ENCODE measurements at regions not wholly inside any gene's neighbourhood (a gene's known extent, or its start where the extent isn't known, plus 50 kb on each side); places are given as distances from the start of the nearest gene placed in this dataset.

DNA sequence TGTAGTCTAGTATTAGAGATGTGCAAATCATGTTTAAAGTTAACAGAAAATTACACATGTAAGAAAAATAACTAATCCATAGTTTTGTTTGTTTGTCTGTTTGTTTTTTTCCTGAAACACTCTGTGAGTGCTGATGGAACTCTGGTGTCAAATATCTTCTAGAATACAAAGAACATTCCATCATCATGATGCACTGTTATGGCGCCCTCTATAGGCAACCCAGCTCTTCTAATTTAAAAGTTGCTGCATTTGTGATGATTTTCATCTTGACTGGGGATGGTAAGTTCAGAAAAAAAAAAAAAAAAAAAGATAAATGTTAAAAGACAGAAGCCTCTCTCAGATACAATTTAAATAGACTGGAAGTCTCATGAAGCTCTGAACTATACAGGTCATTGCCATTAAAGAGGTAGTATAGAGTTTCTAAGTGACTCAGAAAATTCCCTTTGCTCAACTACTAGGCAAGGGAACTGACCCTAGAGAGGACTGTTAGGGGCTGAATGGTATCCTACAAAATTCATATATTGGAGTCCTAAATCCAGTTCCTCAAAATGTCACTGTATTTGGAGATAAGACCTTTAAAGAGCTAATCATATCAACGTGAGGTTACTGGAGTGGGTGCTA lies 597.2 kb upstream of the ANO3 start:
- Histone ChIP-seq H3K36me3 (ENCODE audit: insufficient read depth in 1 of 2, low read depth in 1 of 2) (no peaks in the 10 kb centered on the region), H3K9me3 (no peaks in the 10 kb centered on the region), H3K4me3 (no peak overlapping the region), H3K27me3 (ENCODE audit: insufficient read depth in 3 of 3, low read length in 2 of 3) (no peaks in the 10 kb centered on the region), H3K4me1 (no peaks in the 10 kb centered on the region), H3K27ac (no peak overlapping the region)
- DNase-seq (no peak), ATAC-seq (no peak)
- 31 to 36% (median 34%) methylated on average over 2 of the region's 2 CpGs for WGBS, 3 donors
- intact Hi-C loops (cut with DNase I) = no loop called here
- TF ChIP-seq, protein P1, sequence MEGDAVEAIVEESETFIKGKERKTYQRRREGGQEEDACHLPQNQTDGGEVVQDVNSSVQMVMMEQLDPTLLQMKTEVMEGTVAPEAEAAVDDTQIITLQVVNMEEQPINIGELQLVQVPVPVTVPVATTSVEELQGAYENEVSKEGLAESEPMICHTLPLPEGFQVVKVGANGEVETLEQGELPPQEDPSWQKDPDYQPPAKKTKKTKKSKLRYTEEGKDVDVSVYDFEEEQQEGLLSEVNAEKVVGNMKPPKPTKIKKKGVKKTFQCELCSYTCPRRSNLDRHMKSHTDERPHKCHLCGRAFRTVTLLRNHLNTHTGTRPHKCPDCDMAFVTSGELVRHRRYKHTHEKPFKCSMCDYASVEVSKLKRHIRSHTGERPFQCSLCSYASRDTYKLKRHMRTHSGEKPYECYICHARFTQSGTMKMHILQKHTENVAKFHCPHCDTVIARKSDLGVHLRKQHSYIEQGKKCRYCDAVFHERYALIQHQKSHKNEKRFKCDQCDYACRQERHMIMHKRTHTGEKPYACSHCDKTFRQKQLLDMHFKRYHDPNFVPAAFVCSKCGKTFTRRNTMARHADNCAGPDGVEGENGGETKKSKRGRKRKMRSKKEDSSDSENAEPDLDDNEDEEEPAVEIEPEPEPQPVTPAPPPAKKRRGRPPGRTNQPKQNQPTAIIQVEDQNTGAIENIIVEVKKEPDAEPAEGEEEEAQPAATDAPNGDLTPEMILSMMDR (IDR thresholded peaks at IDR 0.05) = no peak

DNA sequence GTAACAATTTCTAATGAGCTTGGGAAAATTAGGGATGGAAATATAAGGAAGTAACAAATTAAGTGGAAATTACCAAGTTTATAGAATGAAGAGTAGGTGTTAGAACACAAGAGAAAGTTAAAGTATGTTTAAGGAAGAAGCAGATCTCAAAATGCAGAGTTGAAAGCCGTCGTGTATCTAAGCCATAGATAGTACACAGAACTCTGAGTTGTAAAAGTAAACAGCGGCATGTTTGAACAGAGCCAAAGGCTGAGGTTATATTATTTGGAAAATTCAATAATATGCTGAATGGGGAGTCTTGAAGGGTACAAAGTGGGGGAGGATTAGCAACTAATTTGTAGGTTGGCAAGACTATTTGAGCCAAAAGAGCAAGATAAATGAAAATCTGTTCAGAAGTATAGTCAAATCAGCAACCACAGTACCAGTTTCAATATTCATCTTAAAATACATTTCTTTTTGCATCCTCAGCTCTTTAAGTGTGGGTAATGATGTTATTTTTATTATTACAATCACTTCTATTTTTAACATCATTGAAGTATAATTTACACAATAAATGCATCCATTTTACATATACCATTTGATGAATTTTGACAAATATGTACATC lies 594.8 kb upstream of the ANO3 start:
- Histone ChIP-seq H3K4me1 (no peaks in the 10 kb centered on the region), H3K27ac (no peak overlapping the region), H3K27me3 (ENCODE audit: insufficient read depth in 3 of 3, low read length in 2 of 3) (no peaks in the 10 kb centered on the region), H3K9me3 (no peaks in the 10 kb centered on the region), H3K36me3 (ENCODE audit: insufficient read depth in 1 of 2, low read depth in 1 of 2) (no peaks in the 10 kb centered on the region), H3K4me3 (no peak overlapping the region)
- ATAC-seq (no peak), DNase-seq (no peak)
- TF ChIP-seq, protein P1 (IDR thresholded peaks at IDR 0.05) = no peak
- intact Hi-C loops (cut with DNase I) = no loop called here
- WGBS, 3 donors = 86 to 92% (median 90%) methylated on average over 3 of the region's 3 CpGs

GRCh38 chr11:25741886-25742285 lies 590.0 kb upstream of the ANO3 start:
- TF ChIP-seq, protein P1 (IDR thresholded peaks at IDR 0.05) = no peak
- Histone ChIP-seq H3K36me3 (ENCODE audit: insufficient read depth in 1 of 2, low read depth in 1 of 2) (no peaks in the 10 kb centered on the region), H3K4me3 (no peak overlapping the region), H3K4me1 (no peaks in the 10 kb centered on the region), H3K27ac (no peak overlapping the region), H3K9me3 (no peaks in the 10 kb centered on the region), H3K27me3 (ENCODE audit: insufficient read depth in 3 of 3, low read length in 2 of 3) (no peaks in the 10 kb centered on the region)
- intact Hi-C loops (cut with DNase I) = no loop called here
- no peak for DNase-seq
- no peak for ATAC-seq
- WGBS, 3 donors = 0 to 53% (median 38%) methylated on average over 1 of the region's 1 CpG

GRCh38 chr11:25742800-25743199 lies 589.1 kb upstream of the ANO3 start:
- Histone ChIP-seq H3K27me3 (ENCODE audit: insufficient read depth in 3 of 3, low read length in 2 of 3) (no peaks in the 10 kb centered on the region), H3K9me3 (no peaks in the 10 kb centered on the region), H3K4me1 (no peaks in the 10 kb centered on the region), H3K27ac (no peak overlapping the region), H3K36me3 (ENCODE audit: insufficient read depth in 1 of 2, low read depth in 1 of 2) (no peaks in the 10 kb centered on the region), H3K4me3 (no peak overlapping the region)
- DNase-seq (no peak), ATAC-seq (no peak)
- intact Hi-C loops (cut with DNase I) = no loop called here
- TF ChIP-seq, protein P1 (IDR thresholded peaks at IDR 0.05) = no peak

DNA sequence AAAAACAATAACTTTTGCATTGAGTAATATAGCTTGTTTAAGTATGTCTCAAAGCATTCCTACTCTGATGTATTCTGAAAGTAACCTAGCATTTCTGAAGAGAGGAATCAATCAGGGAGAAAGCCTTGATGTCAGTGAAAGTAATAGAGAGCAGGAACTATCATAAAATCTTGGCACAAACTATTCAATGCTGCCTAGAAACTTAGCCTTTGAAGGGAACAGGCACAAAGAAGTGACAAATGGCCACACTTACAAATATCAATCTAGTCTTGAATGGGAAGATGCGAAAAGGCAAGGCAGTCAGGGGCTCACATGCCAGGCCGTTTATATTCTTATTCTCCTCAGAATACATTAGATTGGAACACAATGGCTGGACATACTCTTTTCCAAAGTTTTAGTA lies 576.5 kb upstream of the ANO3 start:
- ATAC-seq (no peak), DNase-seq (no peak)
- H3K27me3 ChIP-seq (ENCODE audit: insufficient read depth in 3 of 3, low read length in 2 of 3) = no peaks in the 10 kb centered on the region
- no peaks in the 10 kb centered on the region for H3K36me3 ChIP-seq (ENCODE audit: insufficient read depth in 1 of 2, low read depth in 1 of 2)
- TF ChIP-seq, protein P1 (IDR thresholded peaks at IDR 0.05) = no peak
- H3K9me3 ChIP-seq = peaks cover under 1% of the 10 kb centered on the region
- intact Hi-C loops (cut with DNase I) = no loop called here
- H3K4me3 ChIP-seq = no peak overlapping the region
- H3K27ac ChIP-seq = no peak overlapping the region
- H3K4me1 ChIP-seq = no peaks in the 10 kb centered on the region
- 47 to 74% (median 61%) methylated on average over 2 of the region's 2 CpGs for WGBS, 3 donors
